ENCODE measurements at regions not wholly inside any gene's neighbourhood (a gene's known extent, or its start where the extent isn't known, plus 50 kb on each side); places are given as distances from the start of the nearest gene placed in this dataset.

DNA sequence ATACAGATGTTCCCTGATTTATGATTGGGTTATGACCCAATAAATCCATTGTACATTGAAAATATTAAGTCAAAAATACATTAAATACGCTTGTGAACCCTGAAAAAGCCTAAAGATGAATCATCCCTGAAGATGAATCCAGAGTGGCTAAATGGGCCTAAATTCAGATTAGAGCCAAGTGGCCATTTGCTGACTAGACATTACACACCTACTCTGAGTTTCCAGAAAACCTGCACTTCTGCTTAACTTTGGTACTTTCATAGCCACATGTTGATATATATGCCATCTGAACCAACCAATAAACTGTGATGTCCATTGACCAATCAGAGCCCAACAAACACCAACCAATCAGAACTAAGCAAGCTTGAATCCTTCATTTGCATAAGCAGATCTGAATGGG, 106.9 kb downstream of the WT1 start:
- 88% methylated on average over 1 of the region's 1 CpG; no CpG with 5 or more reads in 1 of the 2 experiments for WGBS, 2 experiments (ENCODE audit: insufficient coverage in 1 of 2, insufficient read length in 1 of 2)
- Histone ChIP-seq H3K36me3 (ENCODE audit: control insufficient read depth, insufficient read depth, low read length) (no peaks in the 10 kb centered on the region), H3K4me3 (ENCODE audit: low read length) (no peak overlapping the region), H3K27ac (ENCODE audit: low read depth, low read length) (no peak overlapping the region), H3K9ac (ENCODE audit: extremely low read depth, low read length, poor library complexity, severe bottlenecking) (no peak overlapping the region), H3K27me3 (ENCODE audit: control insufficient read depth, insufficient read depth, low read length, poor library complexity, severe bottlenecking) (peaks cover 26% of the 10 kb centered on the region), H3K4me1 (ENCODE audit: control insufficient read depth, insufficient read depth, low read length) (no peaks in the 10 kb centered on the region), H3K9me3 (ENCODE audit: control insufficient read depth, low read length) (no peaks in the 10 kb centered on the region)
- TF ChIP-seq, protein P1, sequence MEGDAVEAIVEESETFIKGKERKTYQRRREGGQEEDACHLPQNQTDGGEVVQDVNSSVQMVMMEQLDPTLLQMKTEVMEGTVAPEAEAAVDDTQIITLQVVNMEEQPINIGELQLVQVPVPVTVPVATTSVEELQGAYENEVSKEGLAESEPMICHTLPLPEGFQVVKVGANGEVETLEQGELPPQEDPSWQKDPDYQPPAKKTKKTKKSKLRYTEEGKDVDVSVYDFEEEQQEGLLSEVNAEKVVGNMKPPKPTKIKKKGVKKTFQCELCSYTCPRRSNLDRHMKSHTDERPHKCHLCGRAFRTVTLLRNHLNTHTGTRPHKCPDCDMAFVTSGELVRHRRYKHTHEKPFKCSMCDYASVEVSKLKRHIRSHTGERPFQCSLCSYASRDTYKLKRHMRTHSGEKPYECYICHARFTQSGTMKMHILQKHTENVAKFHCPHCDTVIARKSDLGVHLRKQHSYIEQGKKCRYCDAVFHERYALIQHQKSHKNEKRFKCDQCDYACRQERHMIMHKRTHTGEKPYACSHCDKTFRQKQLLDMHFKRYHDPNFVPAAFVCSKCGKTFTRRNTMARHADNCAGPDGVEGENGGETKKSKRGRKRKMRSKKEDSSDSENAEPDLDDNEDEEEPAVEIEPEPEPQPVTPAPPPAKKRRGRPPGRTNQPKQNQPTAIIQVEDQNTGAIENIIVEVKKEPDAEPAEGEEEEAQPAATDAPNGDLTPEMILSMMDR (conservative IDR thresholded peaks at IDR 0.05): no peak
- H3K4me3 Mint-ChIP-seq: no peak overlapping the region
- H3K9me3 Mint-ChIP-seq: no peaks in the 10 kb centered on the region
- no peaks in the 10 kb centered on the region for H3K4me1 Mint-ChIP-seq
- DNase-seq: no peak
- H3K27me3 Mint-ChIP-seq (ENCODE audit: insufficient read depth): peaks cover 26% of the 10 kb centered on the region
- no peak overlapping the region for H3K27ac Mint-ChIP-seq
- no peaks in the 10 kb centered on the region for H3K36me3 Mint-ChIP-seq (ENCODE audit: low read depth)

DNA sequence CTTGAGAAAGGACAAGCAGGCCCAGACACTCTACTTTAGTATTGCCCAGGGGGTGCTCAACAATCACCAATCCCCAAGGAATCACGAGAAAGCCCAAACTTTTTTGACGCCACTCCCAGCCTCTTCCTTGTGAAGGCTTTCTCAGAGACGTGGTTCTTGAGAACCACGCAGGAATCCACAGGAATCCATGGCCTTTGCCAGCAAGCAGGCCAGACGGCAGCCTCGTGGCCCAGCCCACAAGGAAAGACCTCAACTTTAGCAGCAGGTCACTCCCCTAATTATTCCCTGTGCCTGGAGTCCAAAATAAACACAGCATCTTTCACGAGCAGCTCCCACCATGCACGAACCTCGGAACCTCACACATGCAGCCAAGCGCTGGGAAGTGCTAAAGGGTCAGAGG, 104.2 kb downstream of the WT1 start:
- Histone ChIP-seq H3K27ac (ENCODE audit: low read depth, low read length) (no peak overlapping the region), H3K36me3 (ENCODE audit: control insufficient read depth, insufficient read depth, low read length) (no peaks in the 10 kb centered on the region), H3K4me1 (ENCODE audit: control insufficient read depth, insufficient read depth, low read length) (no peaks in the 10 kb centered on the region), H3K9ac (ENCODE audit: extremely low read depth, low read length, poor library complexity, severe bottlenecking) (no peak overlapping the region), H3K27me3 (ENCODE audit: control insufficient read depth, insufficient read depth, low read length, poor library complexity, severe bottlenecking) (peaks cover 34% of the 10 kb centered on the region), H3K9me3 (ENCODE audit: control insufficient read depth, low read length) (peaks cover 8% of the 10 kb centered on the region), H3K4me3 (ENCODE audit: low read length) (no peak overlapping the region)
- TF ChIP-seq, protein P1 (conservative IDR thresholded peaks at IDR 0.05): no peak
- peaks cover 44% of the 10 kb centered on the region for H3K27me3 Mint-ChIP-seq (ENCODE audit: insufficient read depth)
- no peaks in the 10 kb centered on the region for H3K4me1 Mint-ChIP-seq
- H3K9me3 Mint-ChIP-seq: peaks cover 10% of the 10 kb centered on the region
- peaks cover 3% of the 10 kb centered on the region for H3K36me3 Mint-ChIP-seq (ENCODE audit: low read depth)
- H3K4me3 Mint-ChIP-seq: no peak overlapping the region
- DNase-seq: no peak
- 88% methylated on average over 6 to 10 of the region's 10 CpGs for WGBS, 2 experiments (ENCODE audit: insufficient coverage in 1 of 2, insufficient read length in 1 of 2)
- no peak overlapping the region for H3K27ac Mint-ChIP-seq

GRCh38 chr11:32331792-32332191, 103.5 kb downstream of the WT1 start:
- TF ChIP-seq, protein P1 (conservative IDR thresholded peaks at IDR 0.05): no peak
- 88% methylated on average over 1 of the region's 1 CpG for WGBS, 2 experiments (ENCODE audit: insufficient coverage in 1 of 2, insufficient read length in 1 of 2)
- H3K36me3 ChIP-seq (ENCODE audit: control insufficient read depth, insufficient read depth, low read length): no peaks in the 10 kb centered on the region
- H3K9me3 Mint-ChIP-seq: peaks cover 11% of the 10 kb centered on the region
- DNase-seq: no peak
- no peak overlapping the region for H3K27ac ChIP-seq (ENCODE audit: low read depth, low read length)
- H3K36me3 Mint-ChIP-seq (ENCODE audit: low read depth): peaks cover 3% of the 10 kb centered on the region
- H3K4me1 Mint-ChIP-seq: no peaks in the 10 kb centered on the region
- no peak overlapping the region for H3K9ac ChIP-seq (ENCODE audit: extremely low read depth, low read length, poor library complexity, severe bottlenecking)
- no peaks in the 10 kb centered on the region for H3K4me1 ChIP-seq (ENCODE audit: control insufficient read depth, insufficient read depth, low read length)
- H3K27me3 ChIP-seq (ENCODE audit: control insufficient read depth, insufficient read depth, low read length, poor library complexity, severe bottlenecking): peaks cover 34% of the 10 kb centered on the region
- H3K27me3 Mint-ChIP-seq (ENCODE audit: insufficient read depth): peaks cover 47% of the 10 kb centered on the region
- H3K4me3 ChIP-seq (ENCODE audit: low read length): no peak overlapping the region
- no peak overlapping the region for H3K4me3 Mint-ChIP-seq
- H3K27ac Mint-ChIP-seq: no peak overlapping the region
- H3K9me3 ChIP-seq (ENCODE audit: control insufficient read depth, low read length): peaks cover 8% of the 10 kb centered on the region
